GM23338 (cell line): ENCODE measurements at regions not wholly inside any gene's neighbourhood (a gene's known extent, or its start where the extent isn't known, plus 50 kb on each side); places are given as distances from the start of the nearest gene placed in this dataset.
A peak's percentile ranks its signal among the peaks of the same experiment; 100 is the strongest.
"Not testable (repeated sequence)": the region's sequence is repeated elsewhere in the genome, so short reads cannot be mapped to it uniquely, and the experiment has no call there.

Experiments
- ATAC-seq: fragments of 200-7000 bp; cut with Tn5 transposase; 3 replicates; pipeline ENCODE4 v1.9.1; 2020
- DNase-seq: peaks from one replicate; pipeline ENCODE4 v3.0.0-alpha.2; 2015; ENCODE audit warnings: low spot score
- H2AFZ ChIP-seq: fragments of 200-600 bp; sonication (generic); 2 replicates; pipeline ENCODE4 v1.8.0; 2016; ENCODE audit warnings: antibody characterized with exemption, mild to moderate bottlenecking, moderate library complexity
- H3F3A ChIP-seq: fragments of 200-600 bp; sonication (generic); replicated peaks from 2 replicates; pipeline ENCODE4 v1.8.0; 2017; ENCODE audit warnings: antibody characterized with exemption, mixed run types, low read depth
- H3K27ac ChIP-seq: fragments of 200-600 bp; sonication (generic); 2 replicates; pipeline ENCODE4 v1.6.1; 2016; ENCODE audit warnings: low read depth
- H3K27me3 ChIP-seq: fragments of 200-600 bp; sonication (generic); 2 replicates; pipeline ENCODE4 v1.8.0; 2016; ENCODE audit warnings: mild to moderate bottlenecking, mixed run types, moderate library complexity; ENCODE audit not compliant: insufficient read depth
- H3K36me3 ChIP-seq: fragments of 200-600 bp; sonication (generic); 2 replicates; pipeline ENCODE4 v1.8.0; 2016; ENCODE audit warnings: mild to moderate bottlenecking; ENCODE audit not compliant: insufficient read depth
- H3K4me1 ChIP-seq: fragments of 200-600 bp; sonication (generic); 2 replicates; pipeline ENCODE4 v1.8.0; 2016; ENCODE audit warnings: mild to moderate bottlenecking, moderate library complexity; ENCODE audit not compliant: insufficient read depth
- H3K4me2 ChIP-seq: fragments of 200-600 bp; sonication (generic); 2 replicates; pipeline ENCODE4 v1.7.1; 2017; ENCODE audit warnings: mixed run types
- H3K4me3 ChIP-seq: fragments of 200-600 bp; sonication (generic); 2 replicates; pipeline ENCODE4 v1.6.1; 2016; ENCODE audit warnings: mixed run types
- H3K79me2 ChIP-seq: fragments of 200-600 bp; sonication (generic); replicated peaks from 2 replicates; pipeline ENCODE4 v1.8.0; 2017; ENCODE audit warnings: mild to moderate bottlenecking; ENCODE audit not compliant: insufficient read depth
- H3K9me2 ChIP-seq: fragments of 200-600 bp; sonication (generic); 2 replicates; pipeline ENCODE4 v1.8.0; 2017; ENCODE audit not compliant: insufficient read depth
- H4K20me1 ChIP-seq: fragments of 200-600 bp; sonication (generic); replicated peaks from 2 replicates; pipeline ENCODE4 v1.8.0; 2017; ENCODE audit warnings: mild to moderate bottlenecking; ENCODE audit not compliant: insufficient read depth
- H3K27ac Mint-ChIP-seq: 2 replicates; pipeline ENCODE4 v1.8.0; 2020; ENCODE audit warnings: inconsistent platforms, mild to moderate bottlenecking, moderate library complexity, mixed read lengths
- H3K27me3 Mint-ChIP-seq: 3 replicates; pipeline ENCODE4 v1.8.0; 2022; ENCODE audit warnings: low read depth, mild to moderate bottlenecking, moderate library complexity, mixed read lengths, inconsistent platforms; ENCODE audit not compliant: insufficient read depth, poor library complexity
- H3K36me3 Mint-ChIP-seq: 3 replicates; pipeline ENCODE4 v1.8.0; 2021; ENCODE audit warnings: low read depth, mild to moderate bottlenecking, inconsistent platforms, moderate library complexity, mixed read lengths
- H3K4me1 Mint-ChIP-seq: 3 replicates; pipeline ENCODE4 v1.8.0; 2020; ENCODE audit warnings: mild to moderate bottlenecking, inconsistent platforms, mixed read lengths
- H3K4me3 Mint-ChIP-seq: 3 replicates; pipeline ENCODE4 v1.8.0; 2021; ENCODE audit warnings: moderate library complexity, mild to moderate bottlenecking, inconsistent platforms, mixed read lengths
- H3K9me3 Mint-ChIP-seq: 3 replicates; pipeline ENCODE4 v1.8.0; 2020; ENCODE audit warnings: moderate library complexity, mild to moderate bottlenecking, inconsistent platforms, mixed read lengths
- CREB1 ChIP-seq: fragments of 250-450 bp; sonication (Bioruptor Pico); IDR thresholded peaks from 2 replicates; pipeline ENCODE4 v1.5.0; 2020; ENCODE audit warnings: low read depth, mild to moderate bottlenecking, moderate library complexity
- JUNB ChIP-seq: IDR thresholded peaks from one replicate; pipeline ENCODE4 v1.6.1; 2016; ENCODE audit warnings: antibody characterized with exemption; ENCODE audit not compliant: unreplicated experiment
- NANOG ChIP-seq: IDR thresholded peaks from 2 replicates; pipeline ENCODE4 v1.6.1; 2016; ENCODE audit warnings: antibody characterized with exemption, borderline replicate concordance
- POLR2AphosphoS5 ChIP-seq: IDR thresholded peaks from 2 replicates; pipeline ENCODE4 v1.6.1; 2016; ENCODE audit warnings: antibody characterized with exemption, low read depth
- STAT1 ChIP-seq: IDR thresholded peaks from one replicate; pipeline ENCODE4 v1.6.1; 2016; ENCODE audit warnings: antibody characterized with exemption; ENCODE audit not compliant: unreplicated experiment
- ZNF114 ChIP-seq: fragments of 250-450 bp; sonication (Bioruptor Pico); IDR thresholded peaks from 2 replicates; pipeline ENCODE4 v1.5.0; 2020; ENCODE audit warnings: mild to moderate bottlenecking, moderate library complexity
- ZNF331 ChIP-seq: fragments of 250-450 bp; sonication (Bioruptor Pico); IDR thresholded peaks from 2 replicates; pipeline ENCODE4 v1.5.0; 2020; ENCODE audit warnings: low read depth, mild to moderate bottlenecking, moderate library complexity
- TF ChIP-seq, protein P1 (sequence below): IDR thresholded peaks from one replicate; pipeline ENCODE4 v1.6.1; 2018; ENCODE audit warnings: antibody characterized with exemption; ENCODE audit not compliant: unreplicated experiment
- TF ChIP-seq, protein P2 (sequence below), 2 experiments: fragments of 200-600 bp in 1 of 2; sonication (generic) in 1 of 2; conservative IDR thresholded peaks; 2 replicates each; pipeline versions ENCODE4 v1.5.1 to v1.6.1; 2016 to 2017; ENCODE audit warnings: antibody characterized with exemption in 2 of 2, low read depth in 2 of 2, mild to moderate bottlenecking in 2 of 2, moderate library complexity in 1 of 2
- TF ChIP-seq, protein P3 (sequence below): fragments of 250-450 bp; sonication (Bioruptor Pico); IDR thresholded peaks from 2 replicates; pipeline ENCODE4 v1.5.0; 2020; ENCODE audit warnings: mild to moderate bottlenecking, moderate library complexity

DNA sequence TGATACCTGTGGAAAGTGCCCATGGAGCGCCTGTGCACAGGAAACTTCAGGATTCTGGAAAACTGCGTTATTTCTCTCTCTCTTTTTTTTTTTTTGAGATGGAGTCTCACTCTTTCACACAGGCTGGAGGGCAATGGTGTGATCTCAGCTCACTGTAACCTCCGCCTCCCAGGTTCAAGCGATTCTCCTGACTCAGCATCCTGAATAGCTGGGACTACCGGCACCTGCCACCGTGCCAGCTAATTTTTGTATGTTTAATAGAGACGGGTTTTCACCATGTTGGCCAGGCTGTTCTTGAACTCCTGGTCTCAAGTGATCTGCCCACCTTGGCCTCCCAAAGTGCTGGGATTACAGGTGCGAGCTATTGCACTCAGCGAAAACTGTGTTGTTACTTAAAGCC, 68.9 kb upstream of the PODXL start:
- not testable (repeated sequence) for H2AFZ ChIP-seq, DNase-seq, H4K20me1 ChIP-seq, H3K4me3 Mint-ChIP-seq, H3K79me2 ChIP-seq, H3K27me3 ChIP-seq, H3K36me3 ChIP-seq, H3K4me3 ChIP-seq, H3K36me3 Mint-ChIP-seq, ATAC-seq, H3K9me3 Mint-ChIP-seq, H3K9me2 ChIP-seq, H3F3A ChIP-seq
- peaks cover 14% of the 10 kb centered on the region for H3K27me3 Mint-ChIP-seq
- Histone ChIP-seq H3K4me1 (peaks cover 34% of the 10 kb centered on the region), H3K27ac (peak overlapping the region; percentile 71; the same call in 1 of the 2 replicates), H3K4me2 (peak overlapping the region; percentile 53; the same call in 1 of the 2 replicates)
- peaks cover 61% of the 10 kb centered on the region for H3K4me1 Mint-ChIP-seq
- peak overlapping the region; percentile 81 for H3K27ac Mint-ChIP-seq

DNA sequence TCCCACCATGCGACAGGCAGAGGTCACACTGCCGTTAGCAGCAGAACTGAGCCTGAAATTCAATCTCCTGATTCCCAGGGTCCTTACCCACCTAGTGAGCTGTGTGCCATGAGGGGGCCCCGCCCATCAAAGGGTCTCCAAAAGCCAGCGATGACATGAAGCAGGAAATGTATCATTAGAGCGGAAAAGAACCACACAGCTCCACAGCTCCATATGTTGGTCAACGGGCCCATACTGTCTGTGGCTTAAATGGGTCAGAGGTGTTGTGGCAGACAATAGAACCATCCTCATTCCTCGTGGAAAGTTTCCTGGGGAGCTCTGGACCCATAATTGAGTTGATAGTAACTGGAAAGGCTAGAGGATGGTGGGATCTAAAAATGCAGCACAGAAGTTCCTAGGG, 68.1 kb upstream of the PODXL start:
- no peak overlapping the region for H3K27ac ChIP-seq
- no peaks in the 10 kb centered on the region for H3K79me2 ChIP-seq
- H3K4me2 ChIP-seq, result no peak overlapping the region
- Mint-ChIP-seq H3K36me3 (no peaks in the 10 kb centered on the region; the same call in 2 of the 3 replicates), H3K4me3 (no peak overlapping the region), H3K9me3 (no peaks in the 10 kb centered on the region), H3K27ac (no peak overlapping the region), H3K4me1 (peaks cover 60% of the 10 kb centered on the region), H3K27me3 (peaks cover 16% of the 10 kb centered on the region)
- ATAC-seq (no peak), DNase-seq (no peak)
- peaks cover 5% of the 10 kb centered on the region; the same call in 1 of the 2 replicates for H3F3A ChIP-seq
- H3K27me3 ChIP-seq, result no peaks in the 10 kb centered on the region
- no peaks in the 10 kb centered on the region for H3K9me2 ChIP-seq
- no peak overlapping the region for H2AFZ ChIP-seq
- no peak overlapping the region for H3K4me3 ChIP-seq
- peaks cover 34% of the 10 kb centered on the region for H3K4me1 ChIP-seq
- H3K36me3 ChIP-seq, result no peaks in the 10 kb centered on the region
- no peaks in the 10 kb centered on the region for H4K20me1 ChIP-seq
- TF ChIP-seq, protein P1, sequence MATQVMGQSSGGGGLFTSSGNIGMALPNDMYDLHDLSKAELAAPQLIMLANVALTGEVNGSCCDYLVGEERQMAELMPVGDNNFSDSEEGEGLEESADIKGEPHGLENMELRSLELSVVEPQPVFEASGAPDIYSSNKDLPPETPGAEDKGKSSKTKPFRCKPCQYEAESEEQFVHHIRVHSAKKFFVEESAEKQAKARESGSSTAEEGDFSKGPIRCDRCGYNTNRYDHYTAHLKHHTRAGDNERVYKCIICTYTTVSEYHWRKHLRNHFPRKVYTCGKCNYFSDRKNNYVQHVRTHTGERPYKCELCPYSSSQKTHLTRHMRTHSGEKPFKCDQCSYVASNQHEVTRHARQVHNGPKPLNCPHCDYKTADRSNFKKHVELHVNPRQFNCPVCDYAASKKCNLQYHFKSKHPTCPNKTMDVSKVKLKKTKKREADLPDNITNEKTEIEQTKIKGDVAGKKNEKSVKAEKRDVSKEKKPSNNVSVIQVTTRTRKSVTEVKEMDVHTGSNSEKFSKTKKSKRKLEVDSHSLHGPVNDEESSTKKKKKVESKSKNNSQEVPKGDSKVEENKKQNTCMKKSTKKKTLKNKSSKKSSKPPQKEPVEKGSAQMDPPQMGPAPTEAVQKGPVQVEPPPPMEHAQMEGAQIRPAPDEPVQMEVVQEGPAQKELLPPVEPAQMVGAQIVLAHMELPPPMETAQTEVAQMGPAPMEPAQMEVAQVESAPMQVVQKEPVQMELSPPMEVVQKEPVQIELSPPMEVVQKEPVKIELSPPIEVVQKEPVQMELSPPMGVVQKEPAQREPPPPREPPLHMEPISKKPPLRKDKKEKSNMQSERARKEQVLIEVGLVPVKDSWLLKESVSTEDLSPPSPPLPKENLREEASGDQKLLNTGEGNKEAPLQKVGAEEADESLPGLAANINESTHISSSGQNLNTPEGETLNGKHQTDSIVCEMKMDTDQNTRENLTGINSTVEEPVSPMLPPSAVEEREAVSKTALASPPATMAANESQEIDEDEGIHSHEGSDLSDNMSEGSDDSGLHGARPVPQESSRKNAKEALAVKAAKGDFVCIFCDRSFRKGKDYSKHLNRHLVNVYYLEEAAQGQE, result no peak
- no peak for TF ChIP-seq ZNF331
- no peak for TF ChIP-seq JUNB
- no peak for TF ChIP-seq ZNF114 (CRISPR knock-in tag)
- TF ChIP-seq NANOG, result no peak
- no peak for TF ChIP-seq STAT1
- no peak for TF ChIP-seq CREB1 (CRISPR knock-in tag)
- TF ChIP-seq, protein P2, sequence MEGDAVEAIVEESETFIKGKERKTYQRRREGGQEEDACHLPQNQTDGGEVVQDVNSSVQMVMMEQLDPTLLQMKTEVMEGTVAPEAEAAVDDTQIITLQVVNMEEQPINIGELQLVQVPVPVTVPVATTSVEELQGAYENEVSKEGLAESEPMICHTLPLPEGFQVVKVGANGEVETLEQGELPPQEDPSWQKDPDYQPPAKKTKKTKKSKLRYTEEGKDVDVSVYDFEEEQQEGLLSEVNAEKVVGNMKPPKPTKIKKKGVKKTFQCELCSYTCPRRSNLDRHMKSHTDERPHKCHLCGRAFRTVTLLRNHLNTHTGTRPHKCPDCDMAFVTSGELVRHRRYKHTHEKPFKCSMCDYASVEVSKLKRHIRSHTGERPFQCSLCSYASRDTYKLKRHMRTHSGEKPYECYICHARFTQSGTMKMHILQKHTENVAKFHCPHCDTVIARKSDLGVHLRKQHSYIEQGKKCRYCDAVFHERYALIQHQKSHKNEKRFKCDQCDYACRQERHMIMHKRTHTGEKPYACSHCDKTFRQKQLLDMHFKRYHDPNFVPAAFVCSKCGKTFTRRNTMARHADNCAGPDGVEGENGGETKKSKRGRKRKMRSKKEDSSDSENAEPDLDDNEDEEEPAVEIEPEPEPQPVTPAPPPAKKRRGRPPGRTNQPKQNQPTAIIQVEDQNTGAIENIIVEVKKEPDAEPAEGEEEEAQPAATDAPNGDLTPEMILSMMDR (conservative IDR thresholded peaks at IDR 0.05; ENCODE audit: low read depth in 2 of 2), result no peak
- no peak for TF ChIP-seq POLR2AphosphoS5
- TF ChIP-seq, protein P3, sequence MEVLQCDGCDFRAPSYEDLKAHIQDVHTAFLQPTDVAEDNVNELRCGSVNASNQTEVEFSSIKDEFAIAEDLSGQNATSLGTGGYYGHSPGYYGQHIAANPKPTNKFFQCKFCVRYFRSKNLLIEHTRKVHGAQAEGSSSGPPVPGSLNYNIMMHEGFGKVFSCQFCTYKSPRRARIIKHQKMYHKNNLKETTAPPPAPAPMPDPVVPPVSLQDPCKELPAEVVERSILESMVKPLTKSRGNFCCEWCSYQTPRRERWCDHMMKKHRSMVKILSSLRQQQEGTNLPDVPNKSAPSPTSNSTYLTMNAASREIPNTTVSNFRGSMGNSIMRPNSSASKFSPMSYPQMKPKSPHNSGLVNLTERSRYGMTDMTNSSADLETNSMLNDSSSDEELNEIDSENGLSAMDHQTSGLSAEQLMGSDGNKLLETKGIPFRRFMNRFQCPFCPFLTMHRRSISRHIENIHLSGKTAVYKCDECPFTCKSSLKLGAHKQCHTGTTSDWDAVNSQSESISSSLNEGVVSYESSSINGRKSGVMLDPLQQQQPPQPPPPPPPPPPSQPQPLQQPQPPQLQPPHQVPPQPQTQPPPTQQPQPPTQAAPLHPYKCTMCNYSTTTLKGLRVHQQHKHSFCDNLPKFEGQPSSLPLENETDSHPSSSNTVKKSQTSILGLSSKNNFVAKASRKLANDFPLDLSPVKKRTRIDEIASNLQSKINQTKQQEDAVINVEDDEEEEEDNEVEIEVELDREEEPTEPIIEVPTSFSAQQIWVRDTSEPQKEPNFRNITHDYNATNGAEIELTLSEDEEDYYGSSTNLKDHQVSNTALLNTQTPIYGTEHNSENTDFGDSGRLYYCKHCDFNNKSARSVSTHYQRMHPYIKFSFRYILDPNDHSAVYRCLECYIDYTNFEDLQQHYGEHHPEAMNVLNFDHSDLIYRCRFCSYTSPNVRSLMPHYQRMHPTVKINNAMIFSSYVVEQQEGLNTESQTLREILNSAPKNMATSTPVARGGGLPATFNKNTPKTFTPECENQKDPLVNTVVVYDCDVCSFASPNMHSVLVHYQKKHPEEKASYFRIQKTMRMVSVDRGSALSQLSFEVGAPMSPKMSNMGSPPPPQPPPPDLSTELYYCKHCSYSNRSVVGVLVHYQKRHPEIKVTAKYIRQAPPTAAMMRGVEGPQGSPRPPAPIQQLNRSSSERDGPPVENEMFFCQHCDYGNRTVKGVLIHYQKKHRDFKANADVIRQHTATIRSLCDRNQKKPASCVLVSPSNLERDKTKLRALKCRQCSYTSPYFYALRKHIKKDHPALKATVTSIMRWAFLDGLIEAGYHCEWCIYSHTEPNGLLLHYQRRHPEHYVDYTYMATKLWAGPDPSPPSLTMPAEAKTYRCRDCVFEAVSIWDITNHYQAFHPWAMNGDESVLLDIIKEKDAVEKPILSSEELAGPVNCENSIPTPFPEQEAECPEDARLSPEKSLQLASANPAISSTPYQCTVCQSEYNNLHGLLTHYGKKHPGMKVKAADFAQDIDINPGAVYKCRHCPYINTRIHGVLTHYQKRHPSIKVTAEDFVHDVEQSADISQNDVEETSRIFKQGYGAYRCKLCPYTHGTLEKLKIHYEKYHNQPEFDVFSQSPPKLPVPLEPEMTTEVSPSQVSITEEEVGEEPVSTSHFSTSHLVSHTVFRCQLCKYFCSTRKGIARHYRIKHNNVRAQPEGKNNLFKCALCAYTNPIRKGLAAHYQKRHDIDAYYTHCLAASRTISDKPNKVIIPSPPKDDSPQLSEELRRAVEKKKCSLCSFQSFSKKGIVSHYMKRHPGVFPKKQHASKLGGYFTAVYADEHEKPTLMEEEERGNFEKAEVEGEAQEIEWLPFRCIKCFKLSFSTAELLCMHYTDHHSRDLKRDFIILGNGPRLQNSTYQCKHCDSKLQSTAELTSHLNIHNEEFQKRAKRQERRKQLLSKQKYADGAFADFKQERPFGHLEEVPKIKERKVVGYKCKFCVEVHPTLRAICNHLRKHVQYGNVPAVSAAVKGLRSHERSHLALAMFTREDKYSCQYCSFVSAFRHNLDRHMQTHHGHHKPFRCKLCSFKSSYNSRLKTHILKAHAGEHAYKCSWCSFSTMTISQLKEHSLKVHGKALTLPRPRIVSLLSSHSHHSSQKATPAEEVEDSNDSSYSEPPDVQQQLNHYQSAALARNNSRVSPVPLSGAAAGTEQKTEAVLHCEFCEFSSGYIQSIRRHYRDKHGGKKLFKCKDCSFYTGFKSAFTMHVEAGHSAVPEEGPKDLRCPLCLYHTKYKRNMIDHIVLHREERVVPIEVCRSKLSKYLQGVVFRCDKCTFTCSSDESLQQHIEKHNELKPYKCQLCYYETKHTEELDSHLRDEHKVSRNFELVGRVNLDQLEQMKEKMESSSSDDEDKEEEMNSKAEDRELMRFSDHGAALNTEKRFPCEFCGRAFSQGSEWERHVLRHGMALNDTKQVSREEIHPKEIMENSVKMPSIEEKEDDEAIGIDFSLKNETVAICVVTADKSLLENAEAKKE (CRISPR knock-in tag), result no peak
